ENCODE measurements at regions not wholly inside any gene's neighbourhood (a gene's known extent, or its start where the extent isn't known, plus 50 kb on each side); places are given as distances from the start of the nearest gene placed in this dataset.

DNA sequence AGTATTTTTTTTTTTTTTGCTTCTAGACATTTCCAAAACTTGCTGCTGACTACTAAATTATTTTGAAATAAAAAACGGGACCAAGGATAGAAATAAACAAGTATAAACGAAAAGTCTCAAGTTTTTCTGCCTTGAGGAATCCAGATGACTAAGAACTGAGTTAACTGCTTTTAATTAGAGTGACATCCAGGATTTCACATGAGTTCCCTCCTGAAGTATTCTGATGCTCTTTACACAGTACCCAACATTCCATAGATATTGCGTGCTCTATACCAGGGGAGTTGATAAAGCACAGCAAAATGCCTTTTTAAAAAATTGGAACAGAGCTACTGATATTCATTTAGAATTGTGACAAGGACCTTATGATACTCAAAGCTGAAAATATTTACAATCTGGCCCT lies 618.0 kb downstream of the CCDC85A start:
- H3K9me3 ChIP-seq, result no peaks in the 10 kb centered on the region
- H3K4me1 ChIP-seq, result no peaks in the 10 kb centered on the region
- no peaks in the 10 kb centered on the region for H3K27me3 ChIP-seq
- no peak for TF ChIP-seq POLR2A (IDR thresholded peaks at IDR 0.05)
- TF ChIP-seq, protein P1, sequence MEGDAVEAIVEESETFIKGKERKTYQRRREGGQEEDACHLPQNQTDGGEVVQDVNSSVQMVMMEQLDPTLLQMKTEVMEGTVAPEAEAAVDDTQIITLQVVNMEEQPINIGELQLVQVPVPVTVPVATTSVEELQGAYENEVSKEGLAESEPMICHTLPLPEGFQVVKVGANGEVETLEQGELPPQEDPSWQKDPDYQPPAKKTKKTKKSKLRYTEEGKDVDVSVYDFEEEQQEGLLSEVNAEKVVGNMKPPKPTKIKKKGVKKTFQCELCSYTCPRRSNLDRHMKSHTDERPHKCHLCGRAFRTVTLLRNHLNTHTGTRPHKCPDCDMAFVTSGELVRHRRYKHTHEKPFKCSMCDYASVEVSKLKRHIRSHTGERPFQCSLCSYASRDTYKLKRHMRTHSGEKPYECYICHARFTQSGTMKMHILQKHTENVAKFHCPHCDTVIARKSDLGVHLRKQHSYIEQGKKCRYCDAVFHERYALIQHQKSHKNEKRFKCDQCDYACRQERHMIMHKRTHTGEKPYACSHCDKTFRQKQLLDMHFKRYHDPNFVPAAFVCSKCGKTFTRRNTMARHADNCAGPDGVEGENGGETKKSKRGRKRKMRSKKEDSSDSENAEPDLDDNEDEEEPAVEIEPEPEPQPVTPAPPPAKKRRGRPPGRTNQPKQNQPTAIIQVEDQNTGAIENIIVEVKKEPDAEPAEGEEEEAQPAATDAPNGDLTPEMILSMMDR (IDR thresholded peaks at IDR 0.05), result no peak
- H3K4me3 ChIP-seq, result no peak overlapping the region
- intact Hi-C loops (cut with DNase I), result no loop called here
- DNase-seq, result no peak
- H3K36me3 ChIP-seq, result no peaks in the 10 kb centered on the region
- no peak overlapping the region for H3K27ac ChIP-seq
- 43 to 58% methylated on average over 3 of the region's 3 CpGs for WGBS, 2 donors

DNA sequence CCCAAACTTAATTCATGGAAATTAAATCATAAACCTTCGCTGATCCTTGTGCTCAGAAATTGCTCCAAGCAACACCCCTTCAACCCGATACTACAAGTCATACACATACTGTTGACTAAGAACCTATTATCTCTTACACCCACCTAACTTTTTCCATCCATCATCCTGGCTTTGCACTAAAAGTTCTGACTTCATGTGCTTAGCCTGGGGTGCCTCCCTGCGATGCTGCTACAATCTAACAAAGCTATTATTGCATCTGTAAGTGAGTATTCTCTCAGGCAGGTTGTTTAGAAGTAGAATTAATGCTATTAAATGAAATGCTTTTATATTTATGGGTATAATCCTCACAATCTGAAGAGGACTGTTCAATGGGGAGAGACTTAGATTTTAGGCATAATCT lies 619.8 kb downstream of the CCDC85A start:
- WGBS, 2 donors, result 76 to 94% methylated on average over 3 of the region's 3 CpGs
- intact Hi-C loops (cut with DNase I), result no loop called here

DNA sequence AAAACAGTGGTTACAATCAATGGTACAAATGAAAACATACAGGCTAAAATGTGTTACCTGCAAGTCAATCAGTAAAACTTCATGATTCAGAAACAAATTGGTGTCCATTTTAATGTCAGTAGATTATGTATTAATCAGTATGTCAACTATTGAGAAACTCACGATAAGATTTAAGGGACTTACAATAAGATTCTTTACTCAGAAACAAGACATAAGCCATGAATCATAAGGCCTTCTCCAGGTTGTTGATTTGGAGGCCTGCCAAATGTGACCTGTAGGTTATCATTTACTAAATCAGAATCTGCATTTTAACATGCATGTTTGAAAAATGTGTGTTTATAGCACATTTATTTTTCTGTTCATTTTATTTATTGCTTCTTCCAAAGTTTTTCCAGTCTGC lies 623.1 kb downstream of the CCDC85A start:
- no peak overlapping the region for H3K27ac ChIP-seq
- H3K27me3 ChIP-seq, result no peaks in the 10 kb centered on the region
- H3K4me3 ChIP-seq, result no peak overlapping the region
- no peaks in the 10 kb centered on the region for H3K4me1 ChIP-seq
- no peaks in the 10 kb centered on the region for H3K36me3 ChIP-seq
- no peaks in the 10 kb centered on the region for H3K9me3 ChIP-seq
- intact Hi-C loops (cut with DNase I), result no loop called here
- DNase-seq, result no peak
- WGBS, 2 donors, result 53 to 63% methylated on average over 1 of the region's 1 CpG
- TF ChIP-seq, protein P1 (IDR thresholded peaks at IDR 0.05), result no peak
- no peak for TF ChIP-seq POLR2A (IDR thresholded peaks at IDR 0.05)

More for the DNA sequence above, 619.8 kb downstream of the CCDC85A start:
- H3K4me3 ChIP-seq, result no peak overlapping the region
- no peaks in the 10 kb centered on the region for H3K4me1 ChIP-seq
- H3K36me3 ChIP-seq, result no peaks in the 10 kb centered on the region
- H3K9me3 ChIP-seq, result no peaks in the 10 kb centered on the region
- no peaks in the 10 kb centered on the region for H3K27me3 ChIP-seq
- TF ChIP-seq, protein P1 (IDR thresholded peaks at IDR 0.05), result no peak
- H3K27ac ChIP-seq, result no peak overlapping the region
- no peak for DNase-seq

DNA sequence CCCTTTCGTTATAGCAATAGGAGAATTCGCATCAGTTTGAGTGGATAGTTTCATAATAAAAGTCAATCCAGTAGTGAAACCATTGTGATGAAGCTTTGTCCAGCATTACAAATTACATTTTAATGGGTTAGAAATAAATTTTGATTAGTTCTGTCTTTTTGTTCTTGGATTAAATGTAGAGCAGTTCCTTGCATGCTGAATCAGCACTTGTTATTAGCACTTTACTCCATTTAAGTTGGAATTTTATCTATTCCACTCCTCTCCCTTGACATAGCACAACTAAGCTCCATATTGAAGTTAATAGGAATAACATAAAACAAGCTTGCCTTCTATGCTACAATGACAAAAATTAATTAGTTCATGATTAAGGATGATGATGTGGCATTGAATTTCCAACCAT lies 624.1 kb downstream of the CCDC85A start:
- DNase-seq, result no peak
- no peaks in the 10 kb centered on the region for H3K4me1 ChIP-seq
- no peaks in the 10 kb centered on the region for H3K27me3 ChIP-seq
- no peak overlapping the region for H3K27ac ChIP-seq
- no peaks in the 10 kb centered on the region for H3K36me3 ChIP-seq
- TF ChIP-seq, protein P1 (IDR thresholded peaks at IDR 0.05), result no peak
- TF ChIP-seq POLR2A (IDR thresholded peaks at IDR 0.05), result no peak
- WGBS, 2 donors, result 62 to 79% methylated on average over 2 of the region's 2 CpGs
- intact Hi-C loops (cut with DNase I), result no loop called here
- H3K4me3 ChIP-seq, result no peak overlapping the region
- no peaks in the 10 kb centered on the region for H3K9me3 ChIP-seq

DNA sequence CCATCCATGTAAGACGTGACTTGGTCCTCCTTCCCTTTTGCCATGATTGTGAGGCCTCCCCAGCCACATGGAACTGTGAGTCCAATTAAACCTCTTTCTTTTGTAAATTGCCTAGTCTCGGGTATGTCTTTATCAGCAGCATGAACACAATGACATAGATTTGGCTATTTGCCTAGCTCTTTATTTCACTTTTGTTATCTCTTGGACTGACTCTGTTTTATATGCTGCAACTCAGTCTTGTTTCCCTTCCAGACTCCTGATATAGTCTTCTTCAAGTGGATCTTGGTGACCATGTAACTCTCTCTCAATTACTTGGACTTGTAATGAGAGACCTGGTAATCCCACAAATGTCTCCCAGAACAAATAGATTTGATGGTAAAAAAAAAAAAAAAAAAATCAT lies 627.6 kb downstream of the CCDC85A start:
- H3K36me3 ChIP-seq, result no peaks in the 10 kb centered on the region
- H3K4me1 ChIP-seq, result no peaks in the 10 kb centered on the region
- intact Hi-C loops (cut with DNase I), result no loop called here
- no peaks in the 10 kb centered on the region for H3K9me3 ChIP-seq
- WGBS, 2 donors, result 41 to 63% methylated on average over 2 of the region's 2 CpGs
- DNase-seq, result no peak
- H3K27me3 ChIP-seq, result no peaks in the 10 kb centered on the region
- no peak overlapping the region for H3K27ac ChIP-seq
- no peak overlapping the region for H3K4me3 ChIP-seq
- no peak for TF ChIP-seq POLR2A (IDR thresholded peaks at IDR 0.05)
- TF ChIP-seq, protein P1 (IDR thresholded peaks at IDR 0.05), result no peak

All from esophagus squamous epithelium (tissue), 5 donors.